GM10266 (cell line): ENCODE measurements at regions not wholly inside any gene's neighbourhood (a gene's known extent, or its start where the extent isn't known, plus 50 kb on each side); places are given as distances from the start of the nearest gene placed in this dataset.

Source experiments
- DNase-seq: peaks from one replicate; pipeline ENCODE4 v3.0.0; 2012; ENCODE audit errors: extremely low spot score
- TF ChIP-seq, protein P1 (sequence below): IDR thresholded peaks from 2 replicates; pipeline ENCODE4 v1.5.1; 2012; ENCODE audit warnings: mild to moderate bottlenecking, low read depth; ENCODE audit not compliant: control insufficient read depth, insufficient read depth; ENCODE audit errors: missing control alignments

GRCh38 chr1:96971849-96972602 is 250.4 kb downstream of the PTBP2 start:
- no peak for DNase-seq
- TF ChIP-seq, protein P1, sequence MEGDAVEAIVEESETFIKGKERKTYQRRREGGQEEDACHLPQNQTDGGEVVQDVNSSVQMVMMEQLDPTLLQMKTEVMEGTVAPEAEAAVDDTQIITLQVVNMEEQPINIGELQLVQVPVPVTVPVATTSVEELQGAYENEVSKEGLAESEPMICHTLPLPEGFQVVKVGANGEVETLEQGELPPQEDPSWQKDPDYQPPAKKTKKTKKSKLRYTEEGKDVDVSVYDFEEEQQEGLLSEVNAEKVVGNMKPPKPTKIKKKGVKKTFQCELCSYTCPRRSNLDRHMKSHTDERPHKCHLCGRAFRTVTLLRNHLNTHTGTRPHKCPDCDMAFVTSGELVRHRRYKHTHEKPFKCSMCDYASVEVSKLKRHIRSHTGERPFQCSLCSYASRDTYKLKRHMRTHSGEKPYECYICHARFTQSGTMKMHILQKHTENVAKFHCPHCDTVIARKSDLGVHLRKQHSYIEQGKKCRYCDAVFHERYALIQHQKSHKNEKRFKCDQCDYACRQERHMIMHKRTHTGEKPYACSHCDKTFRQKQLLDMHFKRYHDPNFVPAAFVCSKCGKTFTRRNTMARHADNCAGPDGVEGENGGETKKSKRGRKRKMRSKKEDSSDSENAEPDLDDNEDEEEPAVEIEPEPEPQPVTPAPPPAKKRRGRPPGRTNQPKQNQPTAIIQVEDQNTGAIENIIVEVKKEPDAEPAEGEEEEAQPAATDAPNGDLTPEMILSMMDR, result no peak

- TF ChIP-seq, protein P1, result no peak
- no peak for DNase-seq
These were observed 252.0 kb downstream of the PTBP2 start for GRCh38 chr1:96973605-96974004.

DNA sequence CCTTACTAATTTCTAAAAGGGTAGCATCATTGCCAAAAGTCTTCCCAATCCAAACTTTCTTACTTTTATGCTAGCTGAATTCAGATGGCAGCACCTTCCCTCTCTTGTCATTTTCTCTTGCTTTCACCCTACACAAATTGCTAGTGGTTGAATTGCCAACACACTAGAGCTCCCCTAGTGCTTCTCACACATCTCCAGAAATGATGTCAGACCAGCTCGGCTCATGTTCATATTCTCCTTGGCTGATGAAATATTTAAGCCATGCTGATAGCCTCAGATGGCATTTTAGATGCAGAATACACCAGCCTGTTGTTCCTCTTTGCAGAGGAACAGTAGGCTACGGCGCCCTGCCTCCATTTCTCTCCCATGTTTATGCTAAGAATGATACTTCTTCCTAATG is 256.9 kb downstream of the PTBP2 start:
- DNase-seq, result no peak
- TF ChIP-seq, protein P1, result no peak

- DNase-seq, result no peak
- TF ChIP-seq, protein P1, result no peak
These were observed 257.3 kb downstream of the PTBP2 start for GRCh38 chr1:96978901-96979300.

- DNase-seq, result no peak
- TF ChIP-seq, protein P1, result no peak
These were observed 258.0 kb downstream of the PTBP2 start for GRCh38 chr1:96979304-96980268.

- DNase-seq, result no peak
- TF ChIP-seq, protein P1, result no peak
These were observed 258.9 kb downstream of the PTBP2 start for GRCh38 chr1:96980448-96980847.
